NCI-H1417 (cell line): ENCODE measurements at regions not wholly inside any gene's neighbourhood (a gene's known extent, or its start where the extent isn't known, plus 50 kb on each side); places are given as distances from the start of the nearest gene placed in this dataset.
"Not testable (repeated sequence)": the region's sequence is repeated elsewhere in the genome, so short reads cannot be mapped to it uniquely, and the experiment has no call there.

Experiments
- DNase-seq, 3 experiments: peaks; one replicate each; lab custom pipeline; 2025; lab: John Stamatoyannopoulos, UW

DNA sequence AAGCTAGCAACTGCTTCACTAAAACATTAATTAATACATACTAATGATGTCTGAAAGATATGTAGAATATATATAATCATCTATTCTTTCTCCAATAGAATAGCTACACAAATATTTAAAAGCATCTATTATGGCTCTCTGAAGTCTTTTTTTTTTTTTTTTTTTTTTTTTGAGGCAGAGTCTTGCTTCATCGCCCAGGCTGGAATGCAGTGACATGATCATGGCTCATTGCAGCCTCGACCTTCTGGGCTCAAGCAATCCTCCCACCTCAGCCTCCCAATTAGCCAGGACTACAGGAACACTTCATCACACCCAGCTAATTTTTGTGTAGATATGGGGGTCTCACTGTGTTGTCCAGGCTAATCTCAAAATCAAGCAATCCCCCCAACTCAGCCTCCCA lies 120.4 kb upstream of the KYNU start:
- DNase-seq: no peak

DNA sequence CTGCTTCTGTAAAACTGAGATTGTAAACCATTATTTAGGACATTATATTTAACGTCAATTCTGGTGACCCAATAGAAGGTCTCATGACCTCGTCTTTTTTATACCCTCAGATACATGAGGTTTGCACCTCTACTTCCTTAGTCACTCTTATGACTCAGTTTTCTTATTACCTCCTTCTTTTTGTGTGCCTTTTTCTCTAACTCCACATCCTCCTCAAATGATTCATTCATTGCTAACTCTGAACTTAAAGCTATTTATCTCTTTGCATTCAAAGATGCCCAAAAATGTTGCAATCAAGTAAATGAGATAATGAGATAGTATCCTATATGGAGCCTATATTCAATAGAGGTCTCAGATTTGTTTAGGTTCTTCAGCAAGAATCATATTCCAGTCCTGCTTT lies 121.0 kb upstream of the KYNU start:
- no peak for DNase-seq

DNA sequence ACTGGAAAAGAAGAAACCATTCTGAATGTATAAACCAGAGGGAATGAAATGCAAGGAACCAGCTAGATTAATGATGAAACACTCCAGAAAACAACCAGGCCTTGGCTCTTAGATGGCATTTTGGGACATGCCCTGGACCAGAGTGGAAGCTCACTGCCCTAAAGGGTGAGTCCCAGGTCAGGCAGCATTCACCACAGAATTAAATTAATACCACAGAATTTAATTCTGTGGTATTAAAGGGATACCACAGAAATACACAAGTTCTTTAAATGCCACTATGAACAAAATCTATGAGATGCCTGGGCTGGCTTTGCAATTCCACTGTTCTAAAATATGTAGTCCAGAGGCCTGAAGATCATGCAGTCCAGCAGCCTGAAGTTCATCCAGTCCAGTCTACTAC lies 122.3 kb upstream of the KYNU start:
- DNase-seq: no peak

DNA sequence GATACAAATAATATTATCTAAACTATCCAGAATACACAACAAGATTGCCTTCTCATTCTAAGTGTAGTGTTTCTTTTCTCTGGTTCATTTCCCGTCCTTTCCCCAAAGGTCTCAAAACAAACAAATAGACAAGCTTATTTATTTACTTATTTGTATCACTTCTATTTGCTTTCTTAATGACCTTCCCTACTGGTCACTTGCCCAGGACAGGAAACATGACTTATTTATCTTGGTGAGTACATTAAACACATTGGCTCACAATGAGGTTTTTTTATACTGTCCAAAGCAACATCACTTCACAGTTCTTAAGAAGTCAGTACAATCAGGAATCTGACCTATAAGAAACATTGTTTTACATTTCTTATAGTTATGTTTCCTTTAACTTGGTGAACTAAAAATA lies 123.3 kb upstream of the KYNU start:
- no peak for DNase-seq

DNA sequence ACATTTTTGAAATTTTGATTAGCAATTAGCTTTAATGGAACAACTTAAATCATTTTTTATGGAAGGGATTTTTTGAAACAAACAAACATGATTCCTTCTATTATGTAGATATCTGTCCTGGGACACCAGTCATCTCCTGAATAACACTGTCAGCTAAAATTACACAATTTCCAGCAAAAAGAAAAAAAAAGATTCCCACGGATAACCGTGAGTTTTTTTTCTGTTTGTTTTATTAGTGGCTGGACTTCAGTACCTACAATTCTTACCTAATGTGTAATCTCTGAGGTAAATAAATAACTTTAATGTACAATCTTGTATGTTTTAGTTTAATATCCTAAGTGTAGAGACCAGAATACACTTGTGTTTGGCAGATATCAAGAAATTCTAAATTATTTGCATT lies 126.6 kb upstream of the KYNU start:
- no peak for DNase-seq

DNA sequence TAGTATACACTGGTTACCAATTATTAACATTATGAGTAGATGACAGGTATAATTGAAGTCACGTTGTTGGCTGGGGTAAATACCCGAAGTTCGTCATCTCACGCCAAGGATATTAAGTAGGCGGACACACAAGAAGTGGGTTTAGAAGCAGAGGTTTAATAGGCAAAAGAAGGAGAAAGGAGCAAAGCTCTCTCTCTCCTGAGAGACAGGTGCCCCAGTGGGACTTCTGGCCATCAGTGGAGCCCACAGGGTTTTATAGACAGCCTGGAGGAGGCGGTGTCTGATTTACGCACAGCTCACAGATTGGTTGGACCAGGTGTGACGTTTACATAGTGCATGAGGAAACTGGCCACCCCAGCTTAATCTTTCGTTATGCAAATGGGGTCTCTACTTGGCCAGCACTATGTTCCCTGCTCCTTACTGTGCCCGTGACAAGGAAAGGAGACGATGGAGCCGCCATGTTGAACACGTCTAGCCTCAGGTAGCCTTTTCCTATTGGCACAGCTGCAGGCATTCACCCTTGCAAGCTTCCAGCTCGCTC lies 128.8 kb upstream of the KYNU start:
- no peak for DNase-seq

DNA sequence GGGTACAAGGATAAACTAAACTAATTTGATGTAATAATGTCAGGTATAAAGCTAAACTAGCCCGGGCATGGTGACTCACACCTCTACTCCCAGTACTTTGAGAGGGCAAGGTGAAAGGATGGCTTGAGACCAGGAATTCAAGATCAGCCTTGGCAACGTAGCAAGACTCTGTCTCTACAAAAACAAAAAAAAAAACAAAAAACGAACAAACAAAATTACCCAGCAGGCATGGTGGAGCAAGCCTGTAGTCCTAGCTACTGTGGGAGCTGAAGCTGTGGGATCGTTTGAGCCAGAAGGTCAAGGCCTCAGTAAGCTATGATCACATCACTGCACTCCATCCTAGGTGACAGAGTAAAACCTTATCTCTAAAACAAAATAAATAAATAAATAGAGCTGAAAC lies 131.8 kb upstream of the KYNU start:
- DNase-seq: no peak

DNA sequence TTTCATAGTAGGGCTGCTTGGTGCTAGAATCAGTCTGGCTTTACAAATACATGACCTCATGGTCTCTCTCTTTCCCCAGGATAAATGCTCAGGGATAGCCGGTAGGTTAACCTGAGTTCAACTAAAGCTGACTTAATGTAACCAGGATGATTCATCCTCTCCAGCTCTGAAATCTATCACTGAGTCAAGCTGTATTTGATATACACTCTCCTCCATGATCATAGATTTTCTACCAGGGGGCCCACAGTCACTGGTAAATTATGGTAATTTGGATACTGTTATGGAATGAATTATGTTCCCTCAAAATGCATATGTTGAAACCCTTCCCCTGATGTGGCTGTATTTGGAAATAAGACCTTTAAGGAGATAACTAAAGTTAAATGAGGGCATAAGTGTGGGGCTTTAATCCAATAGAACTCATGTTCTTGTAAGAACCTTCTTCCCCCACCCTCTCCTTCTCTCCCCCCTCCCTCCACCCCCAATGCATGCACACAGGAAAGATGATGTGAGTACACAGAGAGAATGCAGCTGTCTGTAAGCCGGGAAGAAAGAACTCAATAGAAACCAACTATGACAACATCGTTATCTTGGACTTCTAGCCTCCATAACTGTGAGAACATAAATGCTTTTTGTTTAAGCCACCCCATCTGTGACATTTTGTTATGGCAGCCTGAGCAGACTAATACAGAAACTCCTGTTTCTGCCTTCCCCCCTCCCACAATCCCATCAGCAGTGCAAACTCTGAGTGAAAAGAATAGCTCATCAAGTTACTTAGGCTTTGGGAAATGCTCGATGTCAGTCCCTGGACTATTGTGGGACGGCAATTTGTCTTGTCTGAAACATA lies 134.9 kb upstream of the KYNU start:
- no peak for DNase-seq

DNA sequence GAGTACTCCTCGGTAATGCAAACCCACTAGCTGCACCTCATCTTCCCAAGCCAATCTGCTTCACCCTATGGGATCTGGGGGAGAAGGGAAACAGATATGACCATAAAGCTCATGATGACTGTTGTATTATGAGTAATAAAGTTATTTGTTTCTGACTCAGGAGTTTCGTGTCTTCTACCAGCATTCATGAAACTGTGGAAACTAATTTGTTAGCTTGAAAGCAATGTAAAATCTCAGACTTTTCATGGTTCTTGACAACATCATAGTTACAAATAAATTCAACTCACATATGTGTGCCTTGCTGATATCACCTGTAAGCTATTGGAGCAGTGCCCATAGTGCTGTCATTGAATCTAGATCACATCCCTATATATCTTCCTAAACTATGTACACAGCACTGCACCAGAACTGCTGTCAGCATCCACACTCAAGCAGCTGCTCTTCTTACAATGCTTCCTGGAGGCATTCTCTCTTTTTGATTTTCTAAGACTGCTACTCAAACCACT lies 135.6 kb upstream of the KYNU start:
- DNase-seq: no peak

DNA sequence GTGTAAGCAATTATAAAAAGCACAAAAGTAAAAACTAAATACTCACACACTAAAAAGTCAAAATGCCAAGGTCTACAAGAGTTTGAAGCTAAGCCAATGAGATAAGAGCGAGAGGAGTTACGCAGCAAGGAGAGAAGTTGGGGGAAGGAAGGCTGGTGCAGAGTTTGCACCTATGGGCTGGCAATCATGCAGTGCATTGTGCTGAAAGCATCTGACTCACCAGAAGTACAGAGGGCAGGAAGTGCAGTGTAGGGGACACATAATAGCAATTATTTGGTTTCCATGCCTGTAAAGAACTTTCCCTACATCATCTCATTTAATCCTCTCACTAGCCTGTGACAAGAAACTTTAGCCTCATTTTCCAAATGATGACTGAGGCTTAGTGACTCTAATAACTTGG lies 142.7 kb upstream of the KYNU start:
- no peak for DNase-seq

DNA sequence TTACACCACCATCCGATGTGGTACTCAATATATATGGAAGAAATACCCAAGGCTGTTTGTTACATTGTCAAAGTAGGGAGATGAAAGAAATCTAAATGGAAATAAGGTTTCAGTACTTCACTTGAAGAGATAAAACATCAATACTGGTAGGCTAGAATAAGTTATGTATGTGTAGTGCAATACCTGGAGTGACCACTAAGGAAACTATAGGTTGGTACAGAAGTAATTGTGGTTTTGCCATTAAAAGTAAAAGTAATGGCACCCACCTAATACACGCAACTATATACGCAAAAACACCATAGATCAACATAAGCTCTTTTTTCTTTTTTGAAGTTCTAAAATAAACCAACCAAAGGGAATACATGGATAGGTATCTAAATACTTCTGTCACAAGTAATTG lies 143.2 kb upstream of the KYNU start:
- DNase-seq: no peak

DNA sequence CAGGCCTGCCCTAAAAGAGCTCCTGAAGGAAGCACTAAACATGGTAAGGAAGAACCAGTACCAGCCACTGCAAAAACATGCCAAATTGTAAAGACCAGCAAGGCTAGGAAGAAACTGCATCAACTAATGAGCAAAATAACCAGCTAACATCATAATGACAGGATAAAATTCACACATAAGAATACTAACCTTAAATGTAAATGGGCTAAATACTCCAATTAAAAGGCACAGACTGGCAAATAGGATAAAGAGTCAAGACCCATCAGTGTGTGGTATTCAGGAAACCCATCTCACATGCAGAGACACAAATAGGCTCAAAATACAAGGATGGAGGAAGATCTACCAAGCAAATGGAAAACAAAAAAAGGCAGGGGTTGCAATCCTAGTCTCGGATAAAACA lies 147.7 kb upstream of the KYNU start:
- DNase-seq: not testable (repeated sequence)

DNA sequence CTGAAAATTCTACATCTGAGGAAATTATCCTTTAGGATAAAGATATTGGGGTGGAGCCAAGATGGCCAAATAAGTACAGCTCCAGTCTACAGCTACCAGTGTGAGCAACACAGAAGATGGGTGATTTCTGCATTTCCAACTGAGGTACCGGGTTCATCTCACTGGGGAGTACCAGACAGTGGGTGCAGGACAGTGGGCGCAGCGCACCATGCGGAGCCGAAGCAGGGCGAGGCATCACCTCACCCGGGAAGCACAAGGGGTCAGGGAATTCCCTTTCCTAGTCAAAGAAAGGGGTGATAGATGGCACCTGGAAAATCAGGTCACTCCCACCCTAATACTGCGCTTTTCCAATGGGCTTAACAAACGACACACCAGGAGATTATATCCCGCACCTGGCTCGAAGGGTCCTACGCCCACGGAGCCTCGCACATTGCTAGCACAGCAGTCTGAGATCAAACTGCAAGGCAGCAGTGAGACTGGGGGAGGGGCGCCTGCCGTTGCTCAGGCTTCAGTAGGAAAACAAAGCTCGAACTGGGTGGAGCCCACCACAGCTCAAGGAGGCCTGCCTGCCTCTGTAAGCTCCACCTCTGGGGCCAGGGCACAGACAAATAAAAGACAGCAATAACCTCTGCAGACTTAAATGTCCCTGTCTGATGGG lies 149.5 kb upstream of the KYNU start:
- DNase-seq: not testable (repeated sequence)

DNA sequence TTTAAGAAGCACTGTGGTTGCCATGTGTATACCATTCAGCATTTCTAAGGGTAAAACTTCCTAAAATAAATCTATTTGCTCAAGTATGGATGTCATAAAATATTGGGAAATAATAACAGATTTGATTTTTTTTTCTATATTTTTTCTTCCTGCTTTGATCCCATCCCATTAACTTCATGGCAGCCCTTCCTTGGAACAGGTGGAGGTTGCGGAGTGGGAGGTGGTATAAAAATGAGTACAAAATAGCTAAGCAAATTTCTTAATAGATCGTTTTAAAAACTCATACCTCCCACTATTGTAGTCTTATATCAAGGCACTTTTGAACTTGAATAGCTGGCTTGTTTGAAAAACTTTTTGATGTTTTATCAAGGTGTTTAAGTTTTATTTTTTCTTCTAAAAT lies 152.1 kb upstream of the KYNU start:
- no peak for DNase-seq

DNA sequence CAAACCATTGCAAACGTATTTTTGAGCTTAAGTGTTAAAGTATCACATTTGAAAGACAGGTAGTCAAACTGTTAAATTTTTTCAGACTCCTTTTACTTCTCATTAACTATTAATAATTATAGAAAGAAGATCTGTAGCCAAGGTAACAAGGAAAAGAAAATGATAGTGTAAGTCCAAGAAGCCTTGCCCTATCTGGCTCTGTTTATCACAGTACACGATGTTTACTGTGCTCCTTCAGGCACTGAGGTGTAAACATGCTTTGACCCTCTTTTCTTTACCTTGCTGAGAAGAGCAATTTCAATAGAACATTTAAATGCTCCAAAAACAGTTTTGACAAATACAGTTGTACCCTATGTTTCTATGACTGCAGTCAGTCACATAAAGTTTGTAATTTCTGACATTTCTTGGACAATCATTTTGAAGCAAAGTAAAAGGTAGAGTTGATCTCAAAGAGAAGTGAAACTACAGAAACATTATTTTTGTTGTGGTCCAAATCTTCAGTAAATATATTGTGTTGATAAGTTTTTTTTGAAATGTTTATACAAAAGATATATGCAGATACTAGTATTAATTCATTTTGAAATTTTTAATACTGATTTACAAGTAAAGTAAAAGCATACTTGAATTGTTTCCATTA lies 152.6 kb upstream of the KYNU start:
- DNase-seq: no peak

DNA sequence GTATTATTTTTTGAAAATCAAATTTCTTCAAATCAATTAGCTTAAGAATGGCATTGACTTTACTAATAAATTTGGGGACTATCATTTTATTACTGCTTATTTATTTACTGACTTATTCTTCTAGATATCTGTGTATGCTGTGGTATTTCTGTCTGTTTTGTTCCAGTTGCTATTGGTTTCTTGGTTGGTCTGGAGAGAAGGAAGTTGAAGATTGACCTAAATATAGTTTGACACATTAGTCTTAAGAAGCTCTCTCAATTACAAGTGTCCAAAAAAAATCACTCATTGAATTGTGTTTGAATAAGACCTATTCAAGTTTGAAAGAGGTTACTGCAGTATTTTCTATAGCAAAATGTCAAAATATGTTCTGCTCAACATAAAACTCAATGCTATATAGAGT lies 153.3 kb upstream of the KYNU start:
- DNase-seq: no peak

DNA sequence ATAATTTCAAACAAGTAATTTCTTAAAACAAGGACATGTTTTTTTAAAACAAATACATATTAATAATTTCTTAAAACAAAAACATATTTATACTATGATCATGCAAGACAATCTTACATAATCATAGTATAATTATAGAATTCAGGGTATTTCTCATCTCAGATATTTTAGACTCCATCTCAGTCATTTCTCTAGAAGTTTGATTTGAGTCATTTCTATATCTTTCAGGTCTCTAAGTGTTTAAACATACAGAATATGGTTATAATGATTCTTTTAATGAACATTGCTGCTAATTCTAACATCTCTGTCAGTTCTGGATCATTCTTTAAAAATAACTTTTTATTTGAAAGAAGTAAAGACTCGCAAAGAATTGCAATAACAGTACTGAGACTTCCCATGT lies 154.2 kb upstream of the KYNU start:
- DNase-seq: no peak

DNA sequence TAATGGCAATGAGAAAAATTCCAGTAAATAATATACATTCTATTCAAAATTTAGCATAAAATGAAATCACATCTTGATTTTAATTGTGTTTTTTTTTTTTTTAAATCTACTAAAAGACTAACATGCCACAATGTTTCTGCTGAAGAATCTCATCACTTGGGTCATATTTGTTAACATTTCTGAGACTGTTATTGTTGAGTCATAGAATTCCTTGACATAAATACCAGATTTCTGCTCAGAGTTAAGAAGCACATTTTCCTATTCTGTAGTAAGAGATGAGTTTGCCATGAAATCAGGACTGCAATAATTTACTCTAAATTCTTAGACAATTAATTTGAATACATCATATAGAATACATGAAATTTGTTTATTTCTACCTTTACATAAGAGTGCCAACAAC lies 154.9 kb upstream of the KYNU start:
- no peak for DNase-seq

DNA sequence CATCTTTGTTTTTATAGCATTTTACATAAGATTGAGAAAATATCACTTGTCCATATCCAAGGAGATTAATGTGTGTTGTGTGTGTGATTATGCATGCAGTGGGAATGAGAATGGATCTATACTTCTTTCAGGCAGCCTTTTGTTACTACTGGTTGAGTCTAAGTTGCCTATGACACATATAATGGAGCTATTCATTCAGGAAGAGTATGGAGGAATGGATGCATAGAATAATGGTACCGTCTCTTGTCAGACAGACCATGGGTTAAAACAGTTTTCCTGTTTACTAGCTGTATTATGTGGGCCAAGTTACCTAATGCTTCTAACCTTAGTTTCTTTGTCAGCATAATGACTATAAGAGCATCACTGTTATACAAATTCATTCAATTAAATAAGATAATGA lies 155.4 kb upstream of the KYNU start:
- DNase-seq: no peak

DNA sequence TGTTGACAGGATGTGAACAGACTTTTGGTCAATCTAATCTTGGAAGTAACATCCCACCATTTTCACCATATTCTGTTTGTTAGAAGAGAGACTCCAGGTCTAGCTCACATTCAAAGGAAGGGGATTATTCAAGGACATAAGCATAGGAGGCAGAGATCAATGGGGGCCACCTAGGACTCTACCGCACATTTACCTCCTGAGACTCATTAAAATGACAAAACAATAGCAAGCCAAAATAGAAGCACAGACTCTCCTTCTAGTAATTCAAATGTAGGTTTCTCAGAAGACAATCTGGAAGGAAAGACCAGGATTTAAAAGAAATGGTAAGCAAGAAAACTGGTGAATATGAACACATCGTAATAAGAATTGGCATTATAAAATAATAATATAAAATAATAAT lies 156.4 kb upstream of the KYNU start:
- DNase-seq: no peak

DNA sequence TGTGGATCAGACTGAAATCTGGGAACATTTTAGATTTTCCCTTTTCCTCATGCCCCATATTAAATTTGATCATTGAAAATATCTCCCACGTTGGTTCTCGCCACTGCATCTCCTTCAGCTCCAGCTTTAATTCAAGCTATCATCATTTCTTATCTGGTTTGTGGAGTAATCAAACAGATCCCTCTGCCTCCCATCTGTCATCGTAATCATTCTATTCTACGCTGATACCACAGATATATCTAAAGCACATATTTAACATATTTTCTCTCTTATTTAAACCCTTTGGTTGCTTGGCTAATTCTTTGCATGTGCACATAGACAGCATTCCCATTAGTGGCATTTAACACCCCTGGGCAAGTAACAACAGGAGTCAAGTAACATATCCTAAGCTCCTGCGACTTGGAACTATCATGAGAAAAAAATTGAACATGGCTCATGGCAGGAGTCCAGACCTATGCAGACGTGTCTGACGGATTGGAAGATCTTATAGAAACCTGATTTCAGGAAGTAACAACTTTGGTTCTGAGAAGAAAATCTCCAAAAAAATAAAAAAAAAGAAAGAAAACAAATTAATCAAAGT lies 158.8 kb upstream of the KYNU start:
- no peak for DNase-seq

DNA sequence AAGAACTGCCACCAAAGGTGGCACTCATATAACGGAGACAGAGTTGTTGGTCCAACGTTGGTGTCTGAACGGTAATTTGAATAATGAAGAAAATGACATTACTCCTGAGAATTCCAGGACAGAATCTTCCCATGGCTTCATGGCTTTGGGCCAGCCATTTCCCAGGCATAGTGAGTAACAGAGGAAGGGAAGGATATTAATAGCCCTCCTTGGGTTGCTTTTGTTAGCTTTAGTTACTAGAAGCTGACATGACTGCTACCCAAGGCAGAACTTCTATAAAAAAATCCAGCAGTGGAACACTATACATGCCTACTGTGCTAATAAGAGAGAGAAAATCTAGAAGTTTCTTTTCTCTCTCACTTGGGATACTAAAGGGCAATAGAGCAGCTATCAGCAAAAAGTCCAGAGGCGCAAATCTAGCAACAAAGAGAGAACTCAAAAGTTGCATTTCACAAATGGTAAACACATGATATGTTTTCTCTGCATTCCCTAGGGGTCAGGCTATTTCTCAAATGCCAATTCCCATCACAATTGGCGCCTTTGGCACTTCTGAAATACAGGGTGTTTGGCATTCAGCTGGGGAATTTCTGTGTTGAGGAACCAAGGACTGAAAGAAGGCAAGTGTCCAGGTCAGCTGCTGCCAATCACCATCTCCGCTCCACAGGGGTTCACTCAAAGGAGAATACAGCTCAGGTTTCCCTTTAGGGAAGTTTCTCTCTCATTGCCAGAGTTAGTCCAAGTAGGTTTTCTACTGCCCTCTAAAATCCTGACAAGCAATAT lies 160.8 kb upstream of the KYNU start:
- no peak for DNase-seq
